NCI-H1694 (cell line): ENCODE measurements at regions not wholly inside any gene's neighbourhood (a gene's known extent, or its start where the extent isn't known, plus 50 kb on each side); places are given as distances from the start of the nearest gene placed in this dataset.

Experiments used
- DNase-seq: peaks from one replicate; lab custom pipeline; 2025; lab: John Stamatoyannopoulos, UW

DNA sequence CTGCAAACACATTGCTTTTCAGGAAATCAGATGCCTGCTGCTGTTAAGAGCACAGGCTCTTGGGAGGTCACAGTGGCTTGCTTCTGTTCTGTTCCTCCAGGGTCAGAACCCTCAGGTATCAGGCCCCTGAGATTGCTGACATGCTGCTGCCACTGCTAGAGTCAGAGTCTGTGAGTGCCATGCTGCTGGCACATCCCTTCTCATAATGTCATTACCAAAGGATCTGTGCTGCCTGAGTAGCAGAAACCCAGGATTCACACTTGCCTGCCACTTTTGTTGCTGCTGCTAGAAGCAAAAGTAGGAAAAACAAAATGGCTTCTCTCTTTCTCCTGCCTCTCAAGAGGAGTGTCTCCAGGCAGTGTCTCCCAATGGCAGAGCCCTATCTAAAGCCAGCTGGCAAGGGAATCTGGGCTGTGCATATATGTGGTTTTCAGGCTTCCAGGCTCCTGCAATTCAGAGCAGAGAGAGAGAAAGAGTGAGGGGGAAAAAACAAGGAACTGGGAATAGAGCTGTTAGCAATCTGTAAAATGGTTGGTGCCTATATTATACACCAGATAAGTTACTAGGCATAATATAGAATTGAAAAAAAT lies 180.3 kb downstream of the MYCN start:
- DNase-seq: no peak

DNA sequence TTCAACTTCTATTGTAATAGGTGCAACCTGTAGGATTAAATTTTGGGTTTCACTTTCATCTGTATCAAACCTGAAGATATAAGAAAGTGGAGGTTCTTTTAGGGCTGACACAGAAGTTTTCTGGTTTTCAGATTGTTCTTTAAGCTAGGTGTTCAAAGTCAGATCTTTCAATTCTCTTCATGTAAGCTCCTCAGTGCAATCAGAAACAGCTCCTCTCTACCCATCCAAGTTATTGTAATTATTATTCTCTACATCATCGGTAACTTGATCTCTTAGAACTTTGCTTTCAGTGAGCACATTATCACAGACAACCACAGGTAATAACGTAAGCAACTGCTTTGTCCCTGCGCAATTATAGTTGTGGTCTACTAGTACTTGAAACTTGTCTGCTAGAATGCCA lies 179.4 kb downstream of the MYCN start:
- no peak for DNase-seq

DNA sequence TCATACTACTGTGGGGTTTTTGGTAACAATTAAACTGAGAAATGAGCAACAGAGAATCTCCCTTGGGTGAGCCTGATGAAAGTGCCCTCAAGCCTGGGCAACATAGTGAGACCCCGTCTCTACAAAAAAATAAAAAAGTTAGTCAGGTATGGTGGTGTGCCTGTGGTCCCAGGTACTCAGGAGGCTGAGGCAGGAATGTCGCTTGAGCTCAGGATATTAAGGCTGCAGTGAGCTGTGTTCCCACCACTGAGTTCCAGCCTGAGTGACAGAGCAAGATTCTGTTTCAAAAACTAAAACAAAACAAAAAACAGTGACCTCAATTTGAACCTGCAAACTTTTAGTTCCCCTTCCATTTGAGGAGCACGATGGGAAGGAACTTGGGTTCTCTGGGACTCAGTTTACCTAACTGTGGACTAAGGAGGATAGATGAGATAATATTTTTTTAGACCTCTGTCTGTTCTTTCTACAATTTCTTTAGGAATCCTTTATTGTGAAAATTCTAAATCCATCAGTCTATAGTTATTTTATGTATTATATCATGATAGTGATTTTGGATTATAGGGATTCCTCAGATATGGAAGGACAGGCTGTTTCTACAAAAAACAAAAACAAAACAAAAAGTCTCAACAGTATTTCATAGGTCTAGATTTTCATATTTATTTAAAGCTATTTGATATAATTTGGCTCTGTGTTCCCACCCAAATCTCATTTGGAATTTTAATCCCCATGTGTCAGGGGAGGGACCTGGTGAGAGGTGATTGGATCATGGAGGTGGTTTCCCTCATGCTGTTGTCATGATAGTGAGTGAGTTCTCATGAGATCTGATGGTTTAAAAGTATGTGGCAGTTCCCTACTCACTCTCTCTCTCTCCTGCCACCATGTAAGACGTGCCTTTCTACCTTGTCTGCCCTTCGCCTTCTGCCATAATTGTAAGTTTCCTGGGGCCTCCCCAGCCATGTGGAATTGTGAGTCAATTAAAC lies 178.6 kb downstream of the MYCN start:
- DNase-seq: no peak

DNA sequence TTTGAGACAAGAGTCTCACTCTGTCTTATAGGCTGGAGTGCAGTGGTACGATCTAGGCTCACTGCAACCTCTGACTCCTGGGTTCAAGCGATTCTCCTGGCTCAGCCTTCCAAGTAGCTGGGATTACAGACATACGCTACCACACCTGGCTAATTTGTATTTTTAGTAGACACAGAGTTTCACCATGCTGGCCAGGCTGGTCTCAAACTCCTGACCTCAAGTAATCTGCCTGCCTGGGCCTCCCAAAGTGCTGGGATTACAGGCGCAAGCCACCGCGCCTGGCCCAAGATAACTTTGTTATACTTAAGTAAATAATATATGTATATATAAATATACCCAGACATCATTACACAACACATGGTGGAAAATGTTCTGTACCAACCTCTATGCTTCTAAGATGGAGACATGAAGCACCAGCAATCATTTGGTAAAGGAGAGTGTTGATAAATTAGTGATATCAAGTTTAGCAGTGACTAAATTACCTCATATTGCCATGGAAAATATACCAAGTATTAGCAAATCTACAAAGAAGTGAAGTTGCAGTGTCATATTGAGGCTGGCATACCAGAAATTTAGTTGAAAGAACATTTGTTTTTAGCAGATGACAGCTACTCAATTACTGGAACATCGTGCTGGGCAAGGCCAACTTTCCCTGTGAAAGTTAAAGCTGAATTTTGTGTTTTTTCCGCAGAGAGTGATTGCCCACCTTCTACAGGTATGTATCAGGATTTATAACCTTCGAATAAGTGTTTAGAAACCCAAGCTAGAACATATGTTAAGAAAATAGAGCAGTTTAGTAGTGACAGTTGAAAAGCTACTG lies 177.7 kb downstream of the MYCN start:
- no peak for DNase-seq

DNA sequence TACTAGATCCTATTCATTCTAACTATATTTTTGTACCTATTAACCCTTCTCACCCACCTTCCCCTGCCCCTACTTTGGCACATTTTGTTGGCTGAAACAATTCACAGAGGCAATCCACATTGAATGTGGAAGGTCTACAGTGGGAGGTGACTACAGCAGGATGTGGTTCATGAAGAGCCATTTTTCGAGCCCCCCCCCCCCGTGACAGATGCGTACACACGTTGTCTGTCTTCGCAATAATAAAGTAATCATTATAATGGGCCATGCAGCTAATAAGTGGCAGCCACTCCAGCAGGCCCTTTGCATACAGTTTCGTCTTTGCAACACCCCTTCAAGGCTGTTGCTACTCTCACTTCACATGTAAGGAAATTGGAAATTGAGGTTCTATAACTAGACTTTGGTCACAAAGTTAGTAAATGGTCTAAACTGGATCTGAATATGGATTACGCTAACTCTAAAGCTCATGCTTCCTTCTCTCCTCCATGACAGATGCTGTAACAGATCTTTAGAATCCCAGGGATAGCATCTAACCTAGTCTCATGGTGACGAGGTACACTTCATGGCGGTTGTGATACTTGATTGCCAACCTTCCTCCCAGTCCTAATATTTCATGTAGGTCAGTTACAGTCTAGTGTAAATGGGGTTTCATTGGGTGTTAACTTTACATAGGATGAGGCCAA lies 176.8 kb downstream of the MYCN start:
- DNase-seq: no peak

DNA sequence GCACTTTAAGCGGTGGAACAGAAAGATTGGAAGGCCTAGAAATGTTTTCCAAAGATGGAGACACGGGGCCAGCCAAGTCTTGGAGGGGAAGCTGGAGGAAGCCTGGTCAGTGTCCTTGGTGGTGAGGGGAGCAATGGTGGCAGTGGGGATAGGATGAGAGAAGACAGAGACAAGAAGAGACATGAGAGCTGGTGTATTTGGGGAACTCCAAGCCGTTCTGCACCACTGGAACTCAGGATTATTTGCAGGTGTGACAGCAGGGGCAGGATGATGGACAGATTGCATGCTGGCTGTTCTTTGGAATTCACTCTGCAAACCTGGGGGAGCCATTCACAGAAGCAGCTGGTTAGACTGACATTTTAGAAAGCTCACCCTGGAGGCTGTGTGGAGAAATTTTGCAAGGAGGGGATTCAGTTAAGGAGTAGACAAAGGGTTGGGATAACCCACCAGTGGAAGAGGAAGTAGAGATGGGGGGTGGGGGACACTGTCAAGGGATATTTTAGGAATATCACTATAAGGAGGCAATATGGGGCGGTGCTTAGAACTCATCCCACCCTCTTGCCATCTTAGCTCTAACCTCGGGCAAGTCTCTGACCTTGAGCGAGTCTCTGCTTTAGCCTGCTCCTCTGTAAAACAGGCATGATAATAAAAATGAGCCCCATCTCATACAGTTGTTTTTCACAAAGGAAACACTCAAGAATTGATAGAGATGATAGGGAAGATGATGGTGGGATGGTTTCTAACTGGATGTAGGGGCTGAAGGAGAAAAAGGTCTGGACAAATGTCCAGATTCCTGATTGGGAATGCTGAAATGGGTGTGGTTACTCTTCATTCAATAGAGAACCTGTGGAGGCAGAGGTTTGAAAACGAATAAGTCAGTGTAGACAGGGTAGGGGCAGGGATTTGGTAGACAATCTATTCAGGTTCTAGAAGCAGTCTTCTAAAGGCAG lies 175.8 kb downstream of the MYCN start:
- DNase-seq: no peak

DNA sequence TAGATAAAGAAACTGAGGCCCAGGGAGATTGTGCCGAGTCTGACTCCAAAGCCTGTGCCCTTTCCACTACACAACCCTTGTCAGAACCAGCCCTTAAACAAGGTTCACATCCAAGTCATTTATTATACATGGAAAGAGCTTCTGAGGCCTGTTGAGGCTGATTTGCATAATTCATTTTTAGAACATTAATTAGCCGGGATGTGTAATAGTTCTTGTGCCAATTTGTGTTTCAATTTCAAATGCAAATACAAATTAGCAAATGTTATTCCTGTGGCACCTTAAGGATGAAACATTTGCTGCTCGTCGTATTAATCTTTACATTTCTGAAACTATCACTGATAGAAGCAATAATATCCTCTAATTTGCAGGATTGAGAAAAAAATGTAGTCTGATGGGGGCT lies 174.9 kb downstream of the MYCN start:
- DNase-seq: no peak

DNA sequence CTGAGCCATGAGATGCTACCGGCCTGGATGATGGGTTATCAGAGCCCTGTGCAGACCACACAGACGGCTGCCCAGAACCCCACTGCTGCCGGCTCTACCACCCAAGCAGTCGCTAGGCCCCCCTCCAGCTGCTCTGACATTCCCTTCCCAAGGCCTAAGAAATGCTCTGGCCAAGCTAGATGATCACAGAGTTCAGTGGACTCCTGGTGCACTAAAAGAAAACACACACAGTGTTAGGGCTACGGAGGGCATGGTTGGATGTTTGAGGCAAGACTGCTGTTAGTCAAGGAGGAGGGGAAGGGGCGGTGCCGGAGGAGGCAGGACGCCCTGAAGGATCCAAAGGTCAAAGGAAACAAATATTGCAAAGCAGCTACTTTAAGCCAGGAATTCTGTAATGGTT lies 174.5 kb downstream of the MYCN start:
- DNase-seq: no peak

DNA sequence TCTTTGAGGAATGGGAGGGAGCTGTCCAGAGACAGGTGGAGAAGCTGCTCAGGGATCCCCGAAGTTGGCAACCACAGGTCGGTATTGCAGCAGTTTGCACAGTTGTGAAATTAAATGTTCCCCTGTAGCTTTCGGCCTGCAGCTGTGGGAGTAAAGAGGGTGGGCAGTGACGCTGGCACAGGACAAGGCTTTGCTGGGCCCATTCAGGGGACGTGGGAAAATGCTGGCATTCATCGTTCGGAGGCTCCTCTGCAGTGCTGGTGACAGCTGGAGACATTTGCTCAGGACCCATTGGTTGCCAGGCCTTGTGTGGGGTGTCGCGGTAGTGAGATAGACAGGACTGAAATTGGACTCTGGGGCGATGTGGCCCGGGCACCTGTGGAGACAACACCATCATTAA lies 173.7 kb downstream of the MYCN start:
- DNase-seq: no peak

DNA sequence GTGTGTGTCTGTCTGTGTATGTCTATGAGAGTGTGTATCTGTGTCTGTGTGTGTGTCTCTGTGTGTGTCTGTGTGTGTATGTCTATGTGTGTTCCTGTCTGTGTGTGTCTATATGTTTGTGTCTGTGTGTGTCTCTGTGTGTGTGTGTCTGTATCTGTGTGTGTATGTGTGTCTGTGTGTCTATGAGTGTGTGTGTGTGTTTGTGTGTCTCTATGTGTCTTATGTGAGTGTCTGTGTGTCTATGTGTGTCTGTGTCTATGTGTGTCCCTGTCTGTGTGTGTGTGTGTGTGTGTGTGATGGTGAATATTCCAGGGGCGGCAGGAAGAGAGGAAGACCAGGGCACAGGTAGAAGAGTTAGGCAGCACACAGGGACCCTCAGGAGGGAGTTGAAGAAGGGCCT lies 173.2 kb downstream of the MYCN start:
- DNase-seq: no peak

DNA sequence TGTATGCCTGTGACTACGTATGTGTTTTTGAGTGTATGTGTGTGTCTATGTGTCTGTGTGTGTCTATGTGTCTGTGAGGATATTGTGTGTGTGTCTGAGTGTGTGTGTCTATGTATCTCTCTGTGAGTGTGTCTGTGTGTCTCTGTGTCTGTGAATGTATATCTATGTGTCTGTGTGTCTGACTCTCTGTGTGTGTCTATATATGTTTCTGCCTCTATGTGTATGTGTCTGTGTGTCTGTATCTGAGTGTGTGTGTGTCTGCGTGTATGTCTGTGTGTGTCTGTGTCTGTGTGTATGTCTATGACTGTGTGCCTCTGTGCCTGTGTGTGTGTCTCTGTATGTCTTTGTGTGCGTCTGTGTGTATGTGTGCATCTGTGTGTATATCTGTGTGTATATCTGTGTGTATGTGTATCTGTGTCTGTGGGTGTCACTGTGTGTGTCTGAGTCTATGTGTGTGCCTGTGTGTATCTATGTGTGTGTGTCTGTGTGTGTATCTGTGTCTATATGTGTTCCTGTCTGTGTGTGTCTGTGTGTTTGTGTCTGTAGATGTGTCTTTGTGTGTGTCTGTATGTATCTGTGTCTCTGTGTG lies 172.7 kb downstream of the MYCN start:
- DNase-seq: no peak

DNA sequence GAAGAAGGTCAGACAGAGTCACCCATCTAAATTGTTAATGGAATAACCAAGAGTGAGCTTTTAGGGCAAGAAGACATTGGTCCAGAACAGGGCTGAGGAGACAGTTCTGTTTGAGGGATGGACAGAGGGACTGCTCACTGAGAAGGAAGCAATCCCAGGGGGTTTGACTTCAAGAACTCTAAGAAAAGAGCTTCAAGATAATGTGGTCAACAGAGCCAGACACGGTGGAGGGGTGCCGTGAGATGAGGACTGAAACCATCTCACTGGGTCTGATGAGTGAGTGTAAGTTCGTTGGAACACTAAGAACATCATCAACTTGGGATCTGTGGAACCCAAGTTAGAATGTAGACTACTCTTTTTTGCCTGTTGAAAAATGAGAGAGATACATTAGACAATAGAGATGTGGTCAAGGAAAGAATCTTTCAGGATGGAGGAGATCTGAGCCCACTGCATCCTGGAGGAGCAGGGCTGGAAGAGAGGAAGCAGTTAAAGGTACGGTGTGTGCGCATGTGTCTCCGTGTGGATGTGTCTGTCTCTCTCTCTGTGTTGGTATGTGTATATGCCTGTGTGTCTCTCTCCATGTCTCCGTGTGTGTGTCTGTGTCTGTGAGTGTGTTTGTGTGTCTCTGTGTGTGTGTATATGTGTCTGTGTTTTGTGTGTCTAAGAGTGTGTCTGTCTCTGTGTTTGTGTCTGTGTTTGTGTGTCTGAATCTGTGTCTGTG lies 172.1 kb downstream of the MYCN start:
- no peak for DNase-seq

DNA sequence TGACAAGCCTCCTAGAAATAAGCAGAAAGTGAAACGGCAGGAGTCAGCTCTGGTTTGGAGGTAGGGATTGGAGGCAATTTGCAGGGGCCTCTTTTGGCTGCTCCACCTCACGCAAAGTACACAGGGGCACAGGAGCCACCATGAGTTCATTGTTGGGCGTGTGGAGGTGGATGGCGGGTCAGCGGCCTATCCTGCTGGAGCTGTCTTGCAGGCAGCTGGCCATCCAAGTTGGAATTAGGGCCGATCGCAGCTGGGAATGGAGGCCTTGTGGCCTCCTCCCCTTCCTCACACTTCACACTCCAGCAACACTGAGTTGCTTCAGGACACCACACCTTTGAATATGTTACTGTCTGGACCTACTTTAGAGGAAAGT lies 171.5 kb downstream of the MYCN start:
- DNase-seq: no peak

DNA sequence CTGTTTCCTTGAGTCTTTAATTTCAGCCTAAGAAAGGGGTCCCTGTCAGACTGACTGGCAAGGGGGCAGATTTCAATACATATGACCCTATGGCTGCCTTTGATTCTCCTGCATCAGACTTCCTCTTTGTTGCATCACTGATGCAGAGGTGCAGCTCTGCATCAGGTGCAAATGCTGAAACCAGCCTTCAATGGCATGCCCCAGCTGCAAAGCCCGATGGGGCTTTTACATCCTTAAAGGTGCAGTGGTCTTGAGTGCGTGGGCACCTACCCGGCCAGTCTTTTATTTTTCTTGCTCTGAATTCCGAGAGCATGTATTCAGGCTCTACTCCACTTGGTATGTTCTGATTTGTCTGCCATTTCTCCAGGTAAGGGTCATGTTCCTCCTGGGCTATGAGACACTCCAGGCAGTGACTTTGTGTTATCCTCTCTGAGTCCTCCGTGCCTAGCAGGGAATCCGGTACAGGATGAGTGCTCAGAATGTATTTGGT lies 169.5 kb downstream of the MYCN start:
- no peak for DNase-seq

DNA sequence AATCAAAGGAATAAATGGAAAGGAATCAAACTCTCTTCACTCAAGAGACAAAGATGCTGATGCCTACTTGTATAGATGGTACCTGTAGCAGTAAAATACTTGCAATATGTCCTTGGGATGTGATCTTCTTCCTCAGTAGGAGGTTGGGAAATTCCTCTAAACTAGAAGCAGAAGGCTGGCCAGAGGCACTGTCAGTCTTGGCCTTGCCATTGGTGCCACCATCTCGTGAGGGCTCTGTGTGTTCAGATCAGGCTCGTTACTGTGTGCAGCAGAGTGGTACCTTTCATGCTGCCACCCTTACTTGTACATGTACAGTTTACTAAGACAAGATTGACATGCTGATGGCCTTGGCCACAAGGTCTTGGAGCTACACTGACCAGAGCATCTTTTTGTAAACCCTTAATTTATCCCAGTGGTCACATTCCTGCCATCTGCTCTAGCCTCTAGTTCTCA lies 169.0 kb downstream of the MYCN start:
- no peak for DNase-seq

DNA sequence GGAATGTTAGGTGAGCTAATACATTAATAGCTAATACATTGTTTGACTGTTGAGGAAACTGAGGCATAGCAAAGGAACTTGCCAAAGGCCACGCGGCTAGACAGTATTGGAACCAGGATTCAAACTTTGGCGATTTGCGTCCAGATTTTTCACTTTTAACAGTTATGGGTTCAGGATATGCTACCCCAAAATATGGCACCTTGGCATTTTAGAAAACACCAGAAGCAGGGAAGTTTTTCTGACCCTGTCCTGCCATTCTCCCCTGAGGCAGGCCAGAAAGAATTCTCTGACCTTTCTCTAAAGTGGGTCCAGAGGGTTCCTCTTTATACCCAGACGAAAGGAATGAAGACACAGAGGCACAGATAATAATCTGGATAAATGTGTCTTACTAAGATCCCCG lies 166.9 kb downstream of the MYCN start:
- DNase-seq: no peak

DNA sequence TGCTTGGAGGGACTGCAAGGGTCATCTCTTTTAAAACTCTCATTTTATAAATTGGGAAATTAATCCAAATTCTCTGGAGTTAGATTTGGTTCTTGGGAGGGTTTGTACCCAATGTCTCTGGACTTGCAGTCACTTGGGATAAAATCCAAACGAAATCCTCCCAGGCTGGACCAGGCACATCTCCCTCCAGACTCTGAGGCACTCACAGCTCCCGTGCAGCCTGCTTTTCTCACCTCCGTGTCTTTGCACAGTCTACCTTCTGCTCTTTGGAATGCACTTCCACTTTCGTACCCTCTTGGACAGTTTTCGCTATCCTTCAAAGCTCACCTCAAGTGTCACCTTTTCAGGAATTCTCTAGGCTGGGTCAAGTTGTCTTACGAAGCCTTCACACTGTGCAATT lies 166.3 kb downstream of the MYCN start:
- no peak for DNase-seq

DNA sequence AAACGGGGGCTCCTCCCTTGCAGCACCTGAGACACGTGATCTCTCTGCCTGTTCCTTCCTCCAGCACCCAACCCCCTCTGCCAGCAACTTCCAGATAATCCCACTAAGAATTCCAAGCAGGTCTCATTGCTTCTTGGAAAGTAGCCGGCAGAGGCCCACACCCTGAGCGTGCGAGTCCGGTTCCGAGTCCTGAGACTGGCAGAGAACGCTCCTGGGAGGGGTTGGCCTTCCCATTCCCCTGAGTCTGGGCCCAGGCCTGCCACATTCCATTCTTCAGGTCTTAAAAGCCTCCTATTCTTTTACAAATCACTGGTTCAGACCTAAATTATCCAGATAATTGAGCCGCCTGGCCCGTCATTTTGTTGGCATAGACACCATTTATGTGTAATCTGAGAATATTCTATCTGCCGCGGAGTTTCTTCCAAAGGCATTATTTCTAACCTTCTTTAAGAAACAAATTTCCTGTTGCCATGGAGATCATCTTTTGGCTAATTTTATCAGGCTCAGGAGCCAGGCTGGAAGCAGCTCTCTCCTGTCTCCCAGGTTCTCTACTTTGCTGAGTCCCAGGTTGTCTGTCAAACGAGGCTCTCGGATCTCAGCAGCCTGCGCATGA lies 165.4 kb downstream of the MYCN start:
- DNase-seq: no peak

DNA sequence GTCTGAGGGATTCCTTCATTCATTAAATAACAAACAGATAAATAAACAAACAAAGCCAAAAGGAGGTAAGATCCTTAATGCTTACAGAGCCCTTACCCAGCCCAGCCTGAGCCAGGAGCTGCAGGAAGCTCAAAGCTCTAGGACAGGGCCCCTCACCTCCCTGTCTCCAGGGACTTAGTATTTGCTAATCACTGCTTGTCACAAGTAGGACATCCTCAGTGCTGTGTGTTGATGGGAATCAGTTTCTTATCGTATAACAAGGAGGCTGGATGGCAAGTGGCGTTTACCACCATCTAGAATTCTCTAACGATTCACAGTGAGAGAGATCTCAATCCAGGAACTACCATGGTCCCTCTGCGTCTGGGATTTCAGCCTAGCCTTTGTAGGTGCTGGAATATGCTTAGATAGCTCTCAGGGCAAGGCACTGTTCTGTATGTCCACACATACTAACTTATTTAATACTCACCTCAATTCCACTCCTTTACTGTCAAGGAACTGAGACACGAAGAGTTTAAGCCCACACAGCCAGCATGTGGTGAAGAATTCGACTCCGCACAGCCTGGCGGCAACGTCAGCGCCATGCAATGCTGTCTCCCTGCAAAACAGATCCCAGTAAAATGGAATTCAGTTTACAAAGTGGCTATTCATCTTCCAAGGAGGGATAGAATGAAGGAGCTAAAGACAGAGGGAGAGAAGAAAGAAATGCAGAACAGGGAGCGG lies 164.8 kb downstream of the MYCN start:
- DNase-seq: no peak
